HCT116 (cell line): ENCODE measurements at regions not wholly inside any gene's neighbourhood (a gene's known extent, or its start where the extent isn't known, plus 50 kb on each side); places are given as distances from the start of the nearest gene placed in this dataset.

Experiments used
- ATAC-seq: fragments of 200-7000 bp; cut with Tn5 transposase; 2 replicates; pipeline ENCODE4 v1.9.1; 2020; ENCODE audit warnings: mild to moderate bottlenecking, moderate library complexity
- BruUV-seq: library from RNA; stranded (reverse); fragments of 400-500 nt; replicated peaks from 2 replicates; lab custom pipeline; 2021; lab: Mats Ljungman, UMichigan
- CTCF ChIA-PET: fragments of 300-600 bp; sonication (Branson Sonifier 250); formaldehyde crosslinking; loops from one replicate; lab custom pipeline; 2021; ENCODE audit warnings: antibody characterized with exemption; lab: Charles Lee
- POLR2A ChIA-PET: fragments of 300-600, 350-600 bp; sonication (Branson Sonifier 250); formaldehyde crosslinking; loops from one replicate; lab custom pipeline; 2021; ENCODE audit warnings: antibody characterized with exemption; lab: Charles Lee
- RAD21 ChIA-PET, 2 experiments: fragments of 300-600 bp; sonication (Branson Sonifier 250); formaldehyde crosslinking; loops; one replicate each; lab custom pipeline; 2023; ENCODE audit warnings: low total read pairs in 2 of 2; ENCODE audit not compliant: uncharacterized antibody in 2 of 2, unreplicated experiment in 2 of 2, low non-redundant PET in 1 of 2; lab: Charles Lee
- DNase-seq: peaks from one replicate; pipeline ENCODE4 v3.0.0-alpha.2; 2010; ENCODE audit warnings: low read depth, low spot score
- H2AFZ ChIP-seq: fragments of 200-600 bp; shearing (Covaris generic), sonication (generic); 2 replicates; pipeline ENCODE4 v1.6.1; 2017; ENCODE audit warnings: low read depth, mixed run types, mixed read lengths, antibody characterized with exemption, low read length; ENCODE audit not compliant: poor library complexity, severe bottlenecking
- H3K27ac ChIP-seq: 2 replicates; pipeline ENCODE4 v1.5.1; 2012; ENCODE audit warnings: low read depth, low read length
- H3K27me3 ChIP-seq: fragments of 200-600 bp; sonication (generic); 2 replicates; pipeline ENCODE4 v1.6.1; 2016; ENCODE audit warnings: mixed run types, low read length, mixed read lengths; ENCODE audit not compliant: insufficient read depth
- H3K36me3 ChIP-seq, 2 experiments: fragments of 200-500 bp in 1 of 2; fragments of 200-600 bp in 1 of 2; sonication (Bioruptor generic) in 1 of 2; sonication (generic) in 1 of 2; 2 replicates each; pipeline versions ENCODE4 v1.5.1 to v1.6.1; 2014 to 2016; ENCODE audit warnings: low read length in 2 of 2, inconsistent platforms in 1 of 2, mixed read lengths in 1 of 2, mixed run types in 1 of 2; ENCODE audit not compliant: insufficient read depth in 2 of 2, control insufficient read depth in 1 of 2
- H3K4me1 ChIP-seq, 2 experiments: fragments of 200-600 bp in 1 of 2; sonication (generic) in 1 of 2; 2 replicates each; pipeline versions ENCODE4 v1.5.1 to v1.6.1; 2012 to 2017; ENCODE audit warnings: low read length in 2 of 2, inconsistent platforms in 1 of 2, mild to moderate bottlenecking in 1 of 2, mixed read lengths in 1 of 2, mixed run types in 1 of 2, moderate library complexity in 1 of 2; ENCODE audit not compliant: insufficient read depth in 2 of 2, control insufficient read depth in 1 of 2
- H3K4me2 ChIP-seq: fragments of 200-600 bp; sonication (generic); 2 replicates; pipeline ENCODE4 v1.6.1; 2017; ENCODE audit warnings: mixed run types, low read length, mixed read lengths
- H3K4me3 ChIP-seq, 2 experiments: fragments of 200-600 bp in 1 of 2; sonication (generic) in 1 of 2; replicated peaks in 1 of 2; 2 replicates each; pipeline ENCODE4 v1.5.1; 2011 to 2016; ENCODE audit warnings: low read length in 2 of 2, control low read depth in 1 of 2, low read depth in 1 of 2, mild to moderate bottlenecking in 1 of 2, mixed read lengths in 1 of 2, mixed run types in 1 of 2
- H3K79me2 ChIP-seq: fragments of 200-600 bp; sonication (generic); 2 replicates; pipeline ENCODE4 v1.6.1; 2017; ENCODE audit warnings: mild to moderate bottlenecking, mixed run types, low read length, moderate library complexity, mixed read lengths; ENCODE audit not compliant: insufficient read depth
- H3K9ac ChIP-seq: fragments of 200-600 bp; sonication (generic); 2 replicates; pipeline ENCODE4 v1.6.1; 2016; ENCODE audit warnings: low read length, mixed read lengths
- H3K9me2 ChIP-seq: fragments of 200-600 bp; sonication (generic), shearing (Covaris generic); 2 replicates; pipeline ENCODE4 v1.6.1; 2017; ENCODE audit warnings: mixed run types, mild to moderate bottlenecking, moderate library complexity; ENCODE audit not compliant: insufficient read depth
- H3K9me3 ChIP-seq, 2 experiments: fragments of 200-500 bp in 1 of 2; fragments of 200-600 bp in 1 of 2; sonication (Bioruptor generic) in 1 of 2; sonication (generic) in 1 of 2; 2 replicates each; pipeline ENCODE4 v1.6.1; 2014 to 2017; ENCODE audit warnings: low read length in 2 of 2, mixed read lengths in 2 of 2, inconsistent platforms in 1 of 2, low read depth in 1 of 2, mild to moderate bottlenecking in 1 of 2, mixed run types in 1 of 2, moderate library complexity in 1 of 2; ENCODE audit not compliant: control insufficient read depth in 1 of 2, insufficient read depth in 1 of 2
- H4K20me1 ChIP-seq: fragments of 200-600 bp; sonication (generic), shearing (Covaris generic); 2 replicates; pipeline ENCODE4 v1.6.1; 2017; ENCODE audit warnings: mixed run types, mild to moderate bottlenecking, moderate library complexity; ENCODE audit not compliant: insufficient read depth
- EGR1 ChIP-seq: IDR thresholded peaks from 2 replicates; pipeline ENCODE4 v1.6.1; 2012; ENCODE audit warnings: low read depth
- JUND ChIP-seq: IDR thresholded peaks from 2 replicates; pipeline ENCODE4 v1.6.1; 2012
- POLR2A ChIP-seq: IDR thresholded peaks from 2 replicates; pipeline ENCODE4 v1.7.0; 2011; ENCODE audit warnings: borderline replicate concordance; ENCODE audit not compliant: insufficient read depth, insufficient read length; ENCODE audit errors: extremely low read depth
- POLR2AphosphoS5 ChIP-seq: IDR thresholded peaks from 2 replicates; pipeline ENCODE4 v1.6.1; 2011; ENCODE audit warnings: mild to moderate bottlenecking, low read depth, low read length, moderate library complexity
- RAD21 ChIP-seq: IDR thresholded peaks from 2 replicates; pipeline ENCODE4 v1.6.1; 2012; ENCODE audit warnings: low read depth, mild to moderate bottlenecking
- SIN3A ChIP-seq: IDR thresholded peaks from 2 replicates; pipeline ENCODE4 v1.6.1; 2012; ENCODE audit warnings: low read depth
- SP1 ChIP-seq: IDR thresholded peaks from 2 replicates; pipeline ENCODE4 v1.6.1; 2012; ENCODE audit warnings: low read depth
- TCF7L2 ChIP-seq: IDR thresholded peaks from 2 replicates; pipeline ENCODE4 v1.7.0; 2011; ENCODE audit warnings: borderline replicate concordance, inconsistent platforms; ENCODE audit not compliant: insufficient read depth, insufficient read length; ENCODE audit errors: extremely low read depth
- YY1 ChIP-seq: IDR thresholded peaks from 2 replicates; pipeline ENCODE4 v1.6.1; 2011; ENCODE audit warnings: low read length, low read depth, moderate library complexity, mild to moderate bottlenecking; ENCODE audit not compliant: insufficient replicate concordance; ENCODE audit errors: extremely low read depth
- ZFX ChIP-seq: fragments of 450-650 bp; IDR thresholded peaks from 2 replicates; pipeline ENCODE4 v1.6.1; 2017
- intact Hi-C: fragments of 100-400 bp; cut with micrococcal nuclease; formaldehyde crosslinking; loops from 2 replicates; pipeline ENCODE4 v1.10.0; 2022
- TF ChIP-seq, protein P1 (sequence below): IDR thresholded peaks from 2 replicates; pipeline ENCODE4 v1.6.1; 2012
- TF ChIP-seq, protein P2 (sequence below), 3 experiments: fragments of 200-600 bp in 1 of 3; sonication (generic) in 1 of 3; IDR thresholded peaks in 2 of 3; conservative IDR thresholded peaks in 1 of 3; 2 replicates each; pipeline ENCODE4 v1.5.1; 2012 to 2017; ENCODE audit warnings: low read depth in 2 of 3, low read length in 2 of 3, antibody characterized with exemption in 1 of 3, borderline replicate concordance in 1 of 3, control low read depth in 1 of 3, mild to moderate bottlenecking in 1 of 3, mixed read lengths in 1 of 3, mixed run types in 1 of 3, moderate library complexity in 1 of 3; ENCODE audit not compliant: insufficient read depth in 1 of 3
- TF ChIP-seq, protein P3 (sequence below): IDR thresholded peaks from 2 replicates; pipeline ENCODE4 v1.6.1; 2012; ENCODE audit warnings: low read depth

DNA sequence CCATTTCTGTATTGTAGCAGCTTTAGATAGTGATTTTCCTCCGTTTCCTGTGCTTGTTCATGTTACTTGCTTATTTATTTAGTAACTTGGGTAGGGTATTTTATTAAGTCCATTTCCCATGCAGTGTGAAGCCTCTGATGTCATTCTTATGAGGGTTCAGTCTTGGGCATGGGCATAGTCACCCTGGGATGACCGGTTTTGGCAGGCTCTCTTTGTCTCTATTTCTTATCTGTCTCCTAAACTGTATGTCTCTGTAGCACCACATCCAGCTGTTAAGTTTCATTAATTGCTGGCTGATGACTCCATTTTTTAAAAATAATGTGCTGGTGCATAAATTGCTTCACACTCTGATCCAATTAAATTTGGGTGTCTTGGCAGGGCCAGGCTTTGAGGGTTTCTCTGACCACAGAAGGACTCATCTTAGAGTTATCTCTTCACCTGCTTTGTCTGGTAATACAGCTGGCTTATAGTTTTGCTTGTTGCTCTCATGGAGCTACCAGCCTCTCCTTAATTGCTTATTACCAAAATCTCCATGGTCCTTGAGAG is 173.3 kb upstream of the VLDLR start:
- no peaks in the 10 kb centered on the region for H3K4me1 ChIP-seq
- DNase-seq (no peak), ATAC-seq (no peak)
- no peaks in the 10 kb centered on the region for H3K9me2 ChIP-seq
- ChIA-PET RAD21 (no interaction called here), POLR2A (no interaction called here), CTCF (no interaction called here)
- H3K36me3 ChIP-seq = no peaks in the 10 kb centered on the region
- no peak overlapping the region for H3K4me2 ChIP-seq
- no peak for TF ChIP-seq EGR1
- TF ChIP-seq, protein P1, sequence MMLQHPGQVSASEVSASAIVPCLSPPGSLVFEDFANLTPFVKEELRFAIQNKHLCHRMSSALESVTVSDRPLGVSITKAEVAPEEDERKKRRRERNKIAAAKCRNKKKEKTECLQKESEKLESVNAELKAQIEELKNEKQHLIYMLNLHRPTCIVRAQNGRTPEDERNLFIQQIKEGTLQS = no peak
- TF ChIP-seq TCF7L2 = no peak
- no peak for TF ChIP-seq RAD21
- no peaks in the 10 kb centered on the region for H3K9me3 ChIP-seq
- no peaks in the 10 kb centered on the region for H4K20me1 ChIP-seq
- no peaks in the 10 kb centered on the region for H3K79me2 ChIP-seq
- H3K9ac ChIP-seq = no peak overlapping the region
- no peak overlapping the region for H3K27ac ChIP-seq
- peaks cover under 1% of the 10 kb centered on the region; the same call in 1 of the 2 replicates for H3K27me3 ChIP-seq
- H2AFZ ChIP-seq = no peak overlapping the region
- BruUV-seq = no TSS peak
- H3K4me3 ChIP-seq = no peak overlapping the region
- intact Hi-C loops = no loop called here

DNA sequence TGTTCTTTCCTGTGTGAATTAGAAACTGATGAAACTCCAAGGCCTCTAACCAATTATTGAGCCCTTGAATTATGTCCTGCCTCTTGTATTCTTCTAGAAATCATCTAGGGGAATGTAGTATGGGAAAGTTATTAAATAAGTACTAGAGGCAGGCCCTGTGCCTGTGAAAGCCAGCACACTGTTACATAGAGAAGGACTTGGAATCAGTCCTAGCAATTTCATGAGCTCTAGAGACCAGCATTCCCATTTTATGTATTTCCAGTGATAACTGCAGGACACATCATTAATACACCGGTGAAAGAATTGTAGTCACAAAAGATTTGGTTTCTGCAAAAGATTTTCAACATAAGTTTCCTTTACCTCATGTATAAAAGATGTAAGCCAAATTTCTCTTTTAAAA is 168.5 kb upstream of the VLDLR start:
- ChIA-PET POLR2A (no interaction called here), RAD21 (no interaction called here), CTCF (no interaction called here)
- no peaks in the 10 kb centered on the region for H4K20me1 ChIP-seq
- H3K9ac ChIP-seq = no peak overlapping the region
- no peak overlapping the region for H3K27ac ChIP-seq
- intact Hi-C loops = no loop called here
- DNase-seq (no peak), ATAC-seq (no peak)
- H3K4me3 ChIP-seq = no peak overlapping the region
- peaks cover 4% of the 10 kb centered on the region; the same call in 1 of the 2 replicates for H3K27me3 ChIP-seq
- H3K9me3 ChIP-seq = no peaks in the 10 kb centered on the region
- H3K4me1 ChIP-seq = no peaks in the 10 kb centered on the region
- H2AFZ ChIP-seq = no peak overlapping the region
- no peaks in the 10 kb centered on the region for H3K36me3 ChIP-seq
- H3K4me2 ChIP-seq = no peak overlapping the region
- no peaks in the 10 kb centered on the region for H3K79me2 ChIP-seq
- H3K9me2 ChIP-seq = no peaks in the 10 kb centered on the region
- no TSS peak for BruUV-seq
- no peak for TF ChIP-seq SIN3A
- TF ChIP-seq POLR2A = no peak
- no peak for TF ChIP-seq SP1
- no peak for TF ChIP-seq YY1
- TF ChIP-seq, protein P2, sequence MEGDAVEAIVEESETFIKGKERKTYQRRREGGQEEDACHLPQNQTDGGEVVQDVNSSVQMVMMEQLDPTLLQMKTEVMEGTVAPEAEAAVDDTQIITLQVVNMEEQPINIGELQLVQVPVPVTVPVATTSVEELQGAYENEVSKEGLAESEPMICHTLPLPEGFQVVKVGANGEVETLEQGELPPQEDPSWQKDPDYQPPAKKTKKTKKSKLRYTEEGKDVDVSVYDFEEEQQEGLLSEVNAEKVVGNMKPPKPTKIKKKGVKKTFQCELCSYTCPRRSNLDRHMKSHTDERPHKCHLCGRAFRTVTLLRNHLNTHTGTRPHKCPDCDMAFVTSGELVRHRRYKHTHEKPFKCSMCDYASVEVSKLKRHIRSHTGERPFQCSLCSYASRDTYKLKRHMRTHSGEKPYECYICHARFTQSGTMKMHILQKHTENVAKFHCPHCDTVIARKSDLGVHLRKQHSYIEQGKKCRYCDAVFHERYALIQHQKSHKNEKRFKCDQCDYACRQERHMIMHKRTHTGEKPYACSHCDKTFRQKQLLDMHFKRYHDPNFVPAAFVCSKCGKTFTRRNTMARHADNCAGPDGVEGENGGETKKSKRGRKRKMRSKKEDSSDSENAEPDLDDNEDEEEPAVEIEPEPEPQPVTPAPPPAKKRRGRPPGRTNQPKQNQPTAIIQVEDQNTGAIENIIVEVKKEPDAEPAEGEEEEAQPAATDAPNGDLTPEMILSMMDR (IDR thresholded peaks at IDR 0.05 in 2 of 3, conservative IDR thresholded peaks at IDR 0.05 in 1 of 3; ENCODE audit: borderline replicate concordance in 1 of 3, insufficient read depth in 1 of 3, low read depth in 2 of 3, low read length in 2 of 3) = no peak
- TF ChIP-seq, protein P3, sequence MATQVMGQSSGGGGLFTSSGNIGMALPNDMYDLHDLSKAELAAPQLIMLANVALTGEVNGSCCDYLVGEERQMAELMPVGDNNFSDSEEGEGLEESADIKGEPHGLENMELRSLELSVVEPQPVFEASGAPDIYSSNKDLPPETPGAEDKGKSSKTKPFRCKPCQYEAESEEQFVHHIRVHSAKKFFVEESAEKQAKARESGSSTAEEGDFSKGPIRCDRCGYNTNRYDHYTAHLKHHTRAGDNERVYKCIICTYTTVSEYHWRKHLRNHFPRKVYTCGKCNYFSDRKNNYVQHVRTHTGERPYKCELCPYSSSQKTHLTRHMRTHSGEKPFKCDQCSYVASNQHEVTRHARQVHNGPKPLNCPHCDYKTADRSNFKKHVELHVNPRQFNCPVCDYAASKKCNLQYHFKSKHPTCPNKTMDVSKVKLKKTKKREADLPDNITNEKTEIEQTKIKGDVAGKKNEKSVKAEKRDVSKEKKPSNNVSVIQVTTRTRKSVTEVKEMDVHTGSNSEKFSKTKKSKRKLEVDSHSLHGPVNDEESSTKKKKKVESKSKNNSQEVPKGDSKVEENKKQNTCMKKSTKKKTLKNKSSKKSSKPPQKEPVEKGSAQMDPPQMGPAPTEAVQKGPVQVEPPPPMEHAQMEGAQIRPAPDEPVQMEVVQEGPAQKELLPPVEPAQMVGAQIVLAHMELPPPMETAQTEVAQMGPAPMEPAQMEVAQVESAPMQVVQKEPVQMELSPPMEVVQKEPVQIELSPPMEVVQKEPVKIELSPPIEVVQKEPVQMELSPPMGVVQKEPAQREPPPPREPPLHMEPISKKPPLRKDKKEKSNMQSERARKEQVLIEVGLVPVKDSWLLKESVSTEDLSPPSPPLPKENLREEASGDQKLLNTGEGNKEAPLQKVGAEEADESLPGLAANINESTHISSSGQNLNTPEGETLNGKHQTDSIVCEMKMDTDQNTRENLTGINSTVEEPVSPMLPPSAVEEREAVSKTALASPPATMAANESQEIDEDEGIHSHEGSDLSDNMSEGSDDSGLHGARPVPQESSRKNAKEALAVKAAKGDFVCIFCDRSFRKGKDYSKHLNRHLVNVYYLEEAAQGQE = no peak
- no peak for TF ChIP-seq POLR2AphosphoS5
- TF ChIP-seq JUND = no peak
- TF ChIP-seq ZFX = no peak
- no peak for TF ChIP-seq RAD21
